K562 (cell line): ENCODE measurements at regions not wholly inside any gene's neighbourhood (a gene's known extent, or its start where the extent isn't known, plus 50 kb on each side); places are given as distances from the start of the nearest gene placed in this dataset.

ENCODE experiments used
- ATAC-seq: fragments of 200-7000 bp; cut with Tn5 transposase; 3 replicates; pipeline ENCODE4 v1.9.1; 2020; ENCODE audit warnings: moderate library complexity
- BruUV-seq: library from RNA; stranded (reverse); fragments of 400-500 nt; replicated peaks from 2 replicates; lab custom pipeline; 2021; lab: Mats Ljungman, UMichigan
- CTCF ChIA-PET: fragments of 300-600 bp; formaldehyde crosslinking; extraction: SDS; loops from one replicate; lab custom pipeline; 2021; ENCODE audit warnings: low intra/inter-chr PET ratio; lab: Yijun Ruan, JAX
- POLR2A ChIA-PET: fragments of 300-600, 350-650 bp; sonication (Branson Sonifier 250); formaldehyde crosslinking; extraction: SDS; loops from one replicate; lab custom pipeline; 2021; ENCODE audit warnings: antibody characterized with exemption, inconsistent platforms; lab: Yijun Ruan, JAX
- DNase-seq, 4 experiments: peaks; one replicate each; pipeline versions ENCODE4 v3.0.0 to v3.0.0-alpha.2; 2011 to 2018; ENCODE audit warnings: low spot score in 3 of 4, mixed read lengths in 3 of 4; ENCODE audit errors: extremely low read depth in 1 of 4
- FAIRE-seq: peaks from 2 replicates; lab custom pipeline; 2011; peaks lifted over from hg19 to GRCh38; lab: Jason Lieb, UNC
- H2AFZ ChIP-seq: 2 replicates; pipeline ENCODE4 v1.6.0; 2011; ENCODE audit warnings: low read depth, low read length, control low read depth, inconsistent platforms
- H3K27ac ChIP-seq: fragments of 200-600 bp; 3 replicates; pipeline ENCODE4 v1.8.0; 2011; ENCODE audit warnings: low read depth, mild to moderate bottlenecking, control low read depth, inconsistent platforms, low read length, moderate library complexity, mixed read lengths; ENCODE audit errors: extremely low read depth
- H3K27me3 ChIP-seq, 2 experiments: fragments of 300-600 bp in 1 of 2; 2 replicates in 1 of 2; 3 replicates in 1 of 2; pipeline versions ENCODE4 v1.6.0 to v1.8.0; 2011; ENCODE audit warnings: inconsistent platforms in 2 of 2, low read length in 2 of 2, mild to moderate bottlenecking in 1 of 2, mixed read lengths in 1 of 2, moderate library complexity in 1 of 2; ENCODE audit not compliant: control insufficient read depth in 2 of 2, insufficient read depth in 2 of 2
- H3K36me3 ChIP-seq: fragments of 300-600 bp; 3 replicates; pipeline ENCODE4 v1.8.0; 2011; ENCODE audit warnings: mild to moderate bottlenecking, low read length, inconsistent platforms; ENCODE audit not compliant: control insufficient read depth, insufficient read depth
- H3K4me1 ChIP-seq, 2 experiments: fragments of 200-600 bp in 1 of 2; replicated peaks in 1 of 2; 2 replicates in 1 of 2; 3 replicates in 1 of 2; pipeline versions ENCODE4 v1.5.1 to v1.8.0; 2011; ENCODE audit warnings: inconsistent platforms in 2 of 2, low read length in 2 of 2, mild to moderate bottlenecking in 1 of 2, mixed read lengths in 1 of 2, moderate library complexity in 1 of 2; ENCODE audit not compliant: control insufficient read depth in 2 of 2, insufficient read depth in 2 of 2
- H3K4me2 ChIP-seq: 2 replicates; pipeline ENCODE4 v1.6.1; 2011; ENCODE audit warnings: low read length, control low read depth, inconsistent platforms, mixed read lengths; ENCODE audit not compliant: insufficient read depth
- H3K4me3 ChIP-seq: fragments of 200-600 bp; sonication (generic), shearing (Covaris generic); 2 replicates; pipeline ENCODE4 v1.5.1; 2016; ENCODE audit warnings: control low read depth, inconsistent platforms
- H3K79me2 ChIP-seq: fragments of 200-600 bp; 3 replicates; pipeline ENCODE4 v1.8.0; 2011; ENCODE audit warnings: low read length, inconsistent platforms; ENCODE audit not compliant: control insufficient read depth, insufficient read depth
- H3K9ac ChIP-seq, 2 experiments: 2 replicates each; pipeline versions ENCODE4 v1.6.0 to v1.6.1; 2011; ENCODE audit warnings: low read depth in 2 of 2, low read length in 2 of 2, control low read depth in 1 of 2, inconsistent platforms in 1 of 2, mild to moderate bottlenecking in 1 of 2, mixed read lengths in 1 of 2; ENCODE audit not compliant: insufficient read depth in 1 of 2
- H3K9me1 ChIP-seq: one replicate; pipeline ENCODE4 v1.6.0; 2011; ENCODE audit warnings: inconsistent platforms, mild to moderate bottlenecking, low read length, moderate library complexity; ENCODE audit not compliant: control insufficient read depth, insufficient read depth
- H3K9me3 ChIP-seq: replicated peaks from 2 replicates; pipeline ENCODE4 v1.5.1; 2011; ENCODE audit warnings: low read depth, low read length, inconsistent platforms; ENCODE audit not compliant: control insufficient read depth, insufficient read depth
- H4K20me1 ChIP-seq: replicated peaks from 2 replicates; pipeline ENCODE4 v1.6.1; 2011; ENCODE audit warnings: low read length, inconsistent platforms, mixed read lengths; ENCODE audit not compliant: control insufficient read depth, insufficient read depth
- ATF6 ChIP-seq: sonication (generic); formaldehyde crosslinking; IDR thresholded peaks from 2 replicates; pipeline ENCODE4 v1.4.0; 2020; ENCODE audit warnings: mild to moderate bottlenecking, missing genetic modification reagents
- CBFA2T3 ChIP-seq: fragments of 450-650 bp; IDR thresholded peaks from 2 replicates; pipeline ENCODE4 v1.6.1; 2017
- EP300 ChIP-seq: IDR thresholded peaks from 2 replicates; pipeline ENCODE4 v1.6.1; 2012; ENCODE audit warnings: low read length, improper control_type of control experiment
- NFRKB ChIP-seq: fragments of 450-650 bp; IDR thresholded peaks from 2 replicates; pipeline ENCODE4 v1.6.1; 2016; ENCODE audit warnings: low read depth
- RNF2 ChIP-seq: sonication (generic); IDR thresholded peaks from 2 replicates; pipeline ENCODE4 v1.6.1; 2016
- SMAD3 ChIP-seq: fragments of 450-650 bp; formaldehyde crosslinking; conservative IDR thresholded peaks from 2 replicates; pipeline ENCODE4 v1.4.0; 2020; ENCODE audit warnings: mild to moderate bottlenecking
- ZBTB33 ChIP-seq: sonication (generic); formaldehyde crosslinking; IDR thresholded peaks from 2 replicates; pipeline ENCODE4 v1.8.1; 2023; ENCODE audit warnings: mild to moderate bottlenecking, missing genetic modification reagents
- ZNF239 ChIP-seq: fragments of 250-450 bp; sonication (Bioruptor Pico); IDR thresholded peaks from 2 replicates; pipeline ENCODE4 v1.4.0; 2020; ENCODE audit warnings: mild to moderate bottlenecking
- WGBS: fragments of 100-300 bp; shearing (Covaris generic); methylation state at CpG from one replicate; pipeline ENCODE4 v1.1.6; 2016; ENCODE audit warnings: low coverage, mixed read lengths; ENCODE audit not compliant: insufficient coverage; ENCODE audit errors: missing lambda C conversion rate; 5-methylcytosine and 5-hydroxymethylcytosine counted together
- in situ Hi-C: fragments of 300-500 bp; cut with MboI; formaldehyde crosslinking; loops from 4 replicates; pipeline ENCODE4 v1.15.0; 2018; ENCODE audit warnings: inconsistent platforms, mixed read lengths
- intact Hi-C: fragments of 100-400 bp; cut with micrococcal nuclease; formaldehyde crosslinking; loops from 2 replicates; pipeline ENCODE4 v1.14.2; 2022

- ATAC-seq (no peak), DNase-seq (no peak), FAIRE-seq (no peak)
- CTCF ChIA-PET = no interaction called here
- in situ Hi-C loops (no loop called here), intact Hi-C loops (no loop called here)
- Histone ChIP-seq H3K4me3 (no peak overlapping the region), H3K9me1 (no peaks in the 10 kb centered on the region), H3K4me2 (no peak overlapping the region), H3K36me3 (no peaks in the 10 kb centered on the region), H3K4me1 (no peaks in the 10 kb centered on the region), H4K20me1 (no peaks in the 10 kb centered on the region), H3K27me3 (no peaks in the 10 kb centered on the region), H3K27ac (no peak overlapping the region), H3K9ac (no peak overlapping the region), H2AFZ (no peak overlapping the region), H3K9me3 (no peaks in the 10 kb centered on the region), H3K79me2 (no peaks in the 10 kb centered on the region)
- BruUV-seq = no TSS peak
- WGBS = 10% methylated on average over 3 of the region's 3 CpGs
- POLR2A ChIA-PET = no interaction called here
- TF ChIP-seq ATF6 (CRISPR knock-in tag) (no peak), ZNF239 (CRISPR knock-in tag) (no peak), ZBTB33 (CRISPR knock-in tag) (no peak), NFRKB (no peak), EP300 (no peak), RNF2 (no peak), SMAD3 (CRISPR knock-in tag) (no peak), CBFA2T3 (no peak)
These were observed 278.1 kb upstream of the SP4 start for GRCh38 chr7:21149809-21150208.
